NCI-H446 treated with DMSO at 0.1 percent for 48 hours (cell line): ENCODE measurements at regions not wholly inside any gene's neighbourhood (a gene's known extent, or its start where the extent isn't known, plus 50 kb on each side); places are given as distances from the start of the nearest gene placed in this dataset.
A peak's percentile ranks its signal among the peaks of the same experiment; 100 is the strongest.

Experiments used
- DNase-seq: peaks from one replicate; lab custom pipeline; 2025; lab: John Stamatoyannopoulos, UW

DNA sequence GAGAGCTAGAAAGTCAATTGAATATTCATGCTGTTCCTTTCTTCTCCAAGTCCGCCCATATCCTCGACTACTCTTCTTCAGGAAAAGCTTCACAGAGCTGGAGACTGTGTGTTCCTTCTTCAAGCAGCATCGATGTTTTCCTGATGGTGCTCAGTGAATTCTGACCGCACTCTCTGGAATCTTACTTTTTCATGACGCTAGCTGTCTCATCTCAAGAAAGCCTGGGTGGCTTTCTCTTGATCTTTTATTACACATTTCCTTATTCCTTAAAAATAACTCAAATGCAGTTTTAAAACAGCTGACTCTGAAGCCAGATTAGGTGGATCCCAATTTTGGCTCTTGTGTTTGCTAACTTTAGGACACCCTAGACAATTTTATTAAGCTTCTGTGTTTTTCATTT, 1245.1 kb upstream of the LRRTM1 start:
- no peak for DNase-seq

GRCh38 chr2:81545626-81546025, 1241.1 kb upstream of the LRRTM1 start:
- no peak for DNase-seq

GRCh38 chr2:81542119-81542518, 1237.6 kb upstream of the LRRTM1 start:
- no peak for DNase-seq

DNA sequence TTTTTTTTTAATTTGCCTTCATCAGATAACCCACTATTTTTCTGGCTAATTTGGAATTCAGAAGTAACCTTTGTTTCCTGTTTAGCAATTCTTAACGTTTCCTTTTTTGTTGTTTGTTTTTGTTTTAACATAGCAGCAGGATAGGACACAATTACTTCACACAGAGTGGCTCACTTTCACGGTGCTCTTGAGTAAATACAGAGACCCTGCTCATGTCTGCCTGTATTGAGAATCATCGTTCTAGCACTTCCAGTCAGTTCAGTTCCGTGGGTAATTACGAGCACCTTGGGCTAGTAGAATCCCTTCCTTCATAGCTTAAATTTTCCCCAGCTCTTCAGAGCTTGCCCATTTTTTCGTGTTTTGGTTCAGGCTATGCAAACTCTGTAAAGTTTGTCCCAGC, 1225.4 kb upstream of the LRRTM1 start:
- DNase-seq = no peak

- DNase-seq = no peak
Observed at GRCh38 chr2:81528852-81529480, 1224.4 kb upstream of the LRRTM1 start.

- no peak for DNase-seq
Observed at GRCh38 chr2:81523344-81523743, 1218.8 kb upstream of the LRRTM1 start.

DNA sequence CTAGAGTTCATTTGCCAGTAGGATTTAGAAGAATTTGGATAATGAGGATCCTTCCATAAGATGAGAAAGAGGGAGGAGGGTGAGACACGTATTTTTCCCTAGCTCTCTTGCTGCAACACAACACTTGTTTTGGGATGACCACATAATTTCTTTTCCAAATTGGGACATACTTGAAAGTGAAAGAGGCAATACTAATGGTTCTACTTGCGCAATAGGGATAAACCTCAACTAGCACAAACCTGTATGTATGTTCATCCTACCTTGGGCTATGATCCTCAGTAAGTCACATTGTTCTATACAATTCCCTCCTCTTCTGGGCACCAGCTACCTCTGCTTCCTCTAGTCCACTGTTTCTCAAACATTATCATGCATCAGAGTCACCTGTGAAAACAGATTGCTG, 1208.8 kb upstream of the LRRTM1 start:
- DNase-seq = no peak

- DNase-seq = no peak
Observed at GRCh38 chr2:81505586-81505985, 1201.0 kb upstream of the LRRTM1 start.

DNA sequence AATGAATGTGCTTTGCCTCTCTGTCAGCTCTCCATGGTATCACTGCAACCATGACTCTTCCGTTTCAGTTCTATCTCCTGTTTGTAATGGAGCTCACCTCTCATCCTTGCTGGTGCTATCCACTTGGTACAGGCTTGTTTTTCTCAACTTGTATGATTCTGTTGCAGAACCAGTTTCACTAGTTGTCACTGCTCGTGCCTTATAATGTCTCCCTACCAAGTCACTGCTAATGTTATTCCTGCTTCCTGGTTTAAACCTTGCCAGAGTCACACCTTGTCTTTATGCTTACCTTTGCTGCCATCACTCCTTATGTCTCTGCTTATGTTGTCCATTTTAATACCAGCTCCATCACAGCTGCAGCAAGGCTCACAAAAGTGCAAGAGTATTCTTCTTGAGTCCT, 1191.0 kb upstream of the LRRTM1 start:
- no peak for DNase-seq

DNA sequence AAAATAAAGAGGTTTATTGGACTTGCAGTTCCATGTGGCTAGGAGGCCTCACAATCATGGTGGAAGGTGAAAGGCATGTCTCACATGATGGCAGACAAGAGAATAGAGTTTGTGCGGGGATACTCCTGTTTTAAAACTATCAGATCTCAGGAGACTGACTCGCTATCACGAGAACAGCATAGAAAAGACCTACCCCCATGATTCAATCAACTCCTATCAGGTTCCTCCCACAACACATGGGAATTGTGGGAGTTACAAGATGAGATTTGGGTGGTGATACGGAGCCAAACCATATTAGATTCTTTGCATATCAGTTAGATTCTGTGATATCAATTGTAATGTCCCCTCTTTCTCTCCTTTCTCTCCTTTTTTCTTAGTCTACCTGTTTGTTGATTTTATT, 1178.7 kb upstream of the LRRTM1 start:
- no peak for DNase-seq

GRCh38 chr2:81481994-81482368, 1177.4 kb upstream of the LRRTM1 start:
- peak; percentile 18 for DNase-seq

GRCh38 chr2:81481242-81481993, 1176.9 kb upstream of the LRRTM1 start:
- peak; percentile 24 for DNase-seq

DNA sequence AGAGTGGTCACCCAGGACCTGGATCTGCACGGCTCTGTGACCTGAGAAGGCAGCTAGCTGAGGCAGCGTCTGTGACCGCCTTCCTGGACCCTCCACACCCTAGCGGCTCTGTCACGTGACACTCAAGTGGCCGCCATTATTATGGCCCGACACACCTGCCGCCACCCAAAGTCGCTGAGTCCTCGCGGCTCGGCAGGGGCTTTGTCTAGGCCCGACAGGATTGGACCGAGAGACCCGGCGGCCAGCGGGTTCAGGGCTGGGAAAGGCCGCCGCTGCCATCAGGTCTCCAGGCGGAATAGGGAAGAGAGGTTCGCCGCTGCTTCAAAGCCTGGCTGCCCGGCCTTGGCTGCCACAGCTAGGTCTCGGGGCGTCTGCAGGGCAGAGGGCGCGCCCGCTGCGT, 1162.5 kb upstream of the LRRTM1 start:
- DNase-seq = no peak

- DNase-seq = no peak
Observed at GRCh38 chr2:81462420-81462819, 1157.9 kb upstream of the LRRTM1 start.

- DNase-seq = no peak
Observed at GRCh38 chr2:81445176-81445575, 1140.6 kb upstream of the LRRTM1 start.

GRCh38 chr2:81437456-81438000, 1133.0 kb upstream of the LRRTM1 start:
- no peak for DNase-seq

- no peak for DNase-seq
Observed at GRCh38 chr2:81436256-81436655, 1131.7 kb upstream of the LRRTM1 start.

- no peak for DNase-seq
Observed at GRCh38 chr2:81412681-81413080, 1108.1 kb upstream of the LRRTM1 start.

- DNase-seq = no peak
Observed at GRCh38 chr2:81403508-81403907, 1099.0 kb upstream of the LRRTM1 start.

GRCh38 chr2:81396417-81397019, 1092.0 kb upstream of the LRRTM1 start:
- DNase-seq = no peak

GRCh38 chr2:81395746-81396145, 1091.2 kb upstream of the LRRTM1 start:
- no peak for DNase-seq

DNA sequence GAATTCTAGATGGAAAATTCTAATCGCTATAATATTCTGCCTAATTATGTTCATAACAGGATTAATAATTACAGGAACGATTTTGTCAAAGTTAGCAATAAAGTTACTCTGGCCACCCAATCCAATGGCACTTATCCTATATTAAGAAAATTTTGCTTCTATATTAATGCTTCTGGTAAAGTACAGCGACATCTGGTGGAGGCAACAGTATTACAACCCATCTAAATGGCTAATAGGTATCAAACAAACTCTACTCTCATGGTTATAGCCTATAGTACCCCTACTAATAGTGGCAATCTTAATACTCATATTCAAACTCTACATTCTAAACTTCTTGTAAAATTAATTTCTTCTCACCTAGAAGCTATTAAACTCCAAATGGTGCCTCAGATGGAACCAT, 1084.7 kb upstream of the LRRTM1 start:
- no peak for DNase-seq

DNA sequence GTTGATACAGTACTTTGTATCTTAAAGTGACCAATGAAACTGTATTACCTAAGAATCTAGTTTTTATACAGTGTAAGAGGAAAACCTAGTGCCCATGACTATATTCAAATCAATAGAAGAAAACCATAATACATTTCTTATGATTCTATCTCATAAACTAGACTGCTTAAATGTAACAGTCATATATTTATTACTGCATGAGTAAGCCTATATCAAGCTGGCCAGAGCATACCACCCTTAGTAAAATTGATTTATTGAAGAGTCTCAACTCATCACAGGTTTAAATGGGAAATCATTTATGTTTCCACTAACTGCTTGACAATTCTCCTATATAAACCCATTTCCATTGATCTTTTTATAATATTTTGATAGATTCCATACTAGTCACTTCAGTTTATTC, 1059.2 kb upstream of the LRRTM1 start:
- DNase-seq = no peak
